Spleen (tissue), 11 donors: ENCODE measurements at regions not wholly inside any gene's neighbourhood (a gene's known extent, or its start where the extent isn't known, plus 50 kb on each side); places are given as distances from the start of the nearest gene placed in this dataset.

Experiments
- DNase-seq: peaks from one replicate; pipeline ENCODE4 v3.0.0-alpha.2; 2020
- H3K27ac ChIP-seq, 8 donors: fragments of 200-600 bp; sonication (generic) in 7 of 8; 1 replicate in 4 of 8; 2 replicates in 4 of 8; pipeline versions ENCODE4 v1.5.0 to v1.8.0; 2016 to 2021; ENCODE audit warnings: inconsistent platforms in 4 of 8, mild to moderate bottlenecking in 4 of 8, moderate library complexity in 1 of 8
- H3K27me3 ChIP-seq, 7 donors: fragments of 200-600 bp; sonication (generic) in 6 of 7; replicated peaks in 1 of 7; 1 replicate in 4 of 7; 2 replicates in 3 of 7; pipeline versions ENCODE4 v1.5.0 to v1.8.0; 2016 to 2021; ENCODE audit warnings: inconsistent platforms in 3 of 7, mild to moderate bottlenecking in 1 of 7
- H3K36me3 ChIP-seq, 6 donors: fragments of 200-600 bp; sonication (generic) in 5 of 6; 1 replicate in 4 of 6; 2 replicates in 2 of 6; pipeline versions ENCODE4 v1.5.0 to v1.8.0; 2016 to 2021; ENCODE audit warnings: inconsistent platforms in 2 of 6
- H3K4me1 ChIP-seq, 6 donors: fragments of 200-600 bp; sonication (generic) in 5 of 6; 1 replicate in 3 of 6; 2 replicates in 3 of 6; pipeline versions ENCODE4 v1.5.0 to v1.8.0; 2016 to 2021; ENCODE audit warnings: inconsistent platforms in 3 of 6
- H3K4me3 ChIP-seq, 8 donors: fragments of 200-600 bp; sonication (generic) in 7 of 8; 1 replicate in 4 of 8; 2 replicates in 4 of 8; pipeline versions ENCODE4 v1.5.0 to v1.8.0; 2016 to 2021; ENCODE audit warnings: inconsistent platforms in 4 of 8, mild to moderate bottlenecking in 4 of 8, moderate library complexity in 2 of 8
- H3K9me3 ChIP-seq, 8 donors: fragments of 200-600 bp; sonication (generic) in 7 of 8; 1 replicate in 4 of 8; 2 replicates in 4 of 8; pipeline versions ENCODE4 v1.5.0 to v1.8.0; 2016 to 2021; ENCODE audit warnings: inconsistent platforms in 4 of 8
- POLR2A ChIP-seq, 3 donors: fragments of 450-650 bp; IDR thresholded peaks; one replicate each; pipeline ENCODE4 v1.5.1; 2017; ENCODE audit warnings: antibody characterized with exemption in 3 of 3, mild to moderate bottlenecking in 1 of 3
- POLR2AphosphoS5 ChIP-seq, 3 donors: sonication (generic); formaldehyde crosslinking; IDR thresholded peaks; one replicate each; pipeline ENCODE4 v1.5.1; 2017; ENCODE audit warnings: antibody characterized with exemption in 3 of 3
- WGBS, 5 donors: extraction: QIAGEN DNeasy Blood & Tissue Kit in 3 of 5; methylation state at CpG; one replicate each; pipeline versions ENCODE4 v1.1.5 to v1.1.7; 2013 to 2018; 5-methylcytosine and 5-hydroxymethylcytosine counted together
- intact Hi-C: fragments of 100-400 bp; cut with DNase I; formaldehyde crosslinking; loops from one replicate; pipeline ENCODE4 v1.15.0; 2023; ENCODE audit warnings: low total_unique reads
- TF ChIP-seq, protein P1 (sequence below), 11 experiments: fragments of 200-600 bp in 7 of 11; fragments of 450-650 bp in 4 of 11; sonication (generic) in 4 of 11; IDR thresholded peaks in 8 of 11; conservative IDR thresholded peaks in 3 of 11; 1 replicate in 7 of 11; 2 replicates in 4 of 11; pipeline versions ENCODE4 v1.4.0 to v1.8.0; 2016 to 2021; ENCODE audit warnings: antibody characterized with exemption in 11 of 11, inconsistent platforms in 4 of 11, mild to moderate bottlenecking in 1 of 11
- donor health status: healthy with polysubstance abuse.
- donor health status: DM: no; HTN: no; CAD: no; lungs with moderate emphysema.
- donor health status: DM: no; HTN: no; CAD: no.
- donor health status: Bipolar disorder and iron deficiency.
- donor health status: healthy.
- donor health status: DM: no; HTN: no; CAD: no.
- donor health status: DM: yes; HTN: yes; CAD: no.

DNA sequence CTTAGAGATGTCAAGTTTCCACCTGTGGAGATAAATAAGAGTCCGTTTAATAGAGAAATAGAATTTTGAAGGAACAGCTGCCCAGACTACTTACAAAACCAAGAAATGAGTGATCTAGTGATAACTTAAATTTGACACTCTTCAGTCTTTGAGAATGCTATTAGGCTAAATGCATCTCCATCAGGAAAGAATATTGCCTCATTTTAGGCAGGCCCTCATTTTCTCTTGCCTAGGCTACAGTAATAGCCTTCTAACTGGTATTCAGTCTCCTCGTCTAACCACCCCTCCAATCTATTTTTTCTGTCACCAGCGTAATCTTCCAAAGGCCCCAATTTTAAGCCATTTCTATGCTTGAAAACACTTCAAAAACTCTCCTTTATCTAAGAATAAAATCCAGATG lies 537.8 kb upstream of the CA10 start:
- Histone ChIP-seq H3K9me3 (no peaks in the 10 kb centered on the region), H3K36me3 (no peaks in the 10 kb centered on the region), H3K27ac (no peak overlapping the region), H3K4me1 (no peaks in the 10 kb centered on the region), H3K27me3 (no peaks in the 10 kb centered on the region), H3K4me3 (no peak overlapping the region)
- WGBS, 5 donors: 85 to 90% (median 87%) methylated on average over 3 of the region's 3 CpGs
- no peak for DNase-seq
- TF ChIP-seq, protein P1, sequence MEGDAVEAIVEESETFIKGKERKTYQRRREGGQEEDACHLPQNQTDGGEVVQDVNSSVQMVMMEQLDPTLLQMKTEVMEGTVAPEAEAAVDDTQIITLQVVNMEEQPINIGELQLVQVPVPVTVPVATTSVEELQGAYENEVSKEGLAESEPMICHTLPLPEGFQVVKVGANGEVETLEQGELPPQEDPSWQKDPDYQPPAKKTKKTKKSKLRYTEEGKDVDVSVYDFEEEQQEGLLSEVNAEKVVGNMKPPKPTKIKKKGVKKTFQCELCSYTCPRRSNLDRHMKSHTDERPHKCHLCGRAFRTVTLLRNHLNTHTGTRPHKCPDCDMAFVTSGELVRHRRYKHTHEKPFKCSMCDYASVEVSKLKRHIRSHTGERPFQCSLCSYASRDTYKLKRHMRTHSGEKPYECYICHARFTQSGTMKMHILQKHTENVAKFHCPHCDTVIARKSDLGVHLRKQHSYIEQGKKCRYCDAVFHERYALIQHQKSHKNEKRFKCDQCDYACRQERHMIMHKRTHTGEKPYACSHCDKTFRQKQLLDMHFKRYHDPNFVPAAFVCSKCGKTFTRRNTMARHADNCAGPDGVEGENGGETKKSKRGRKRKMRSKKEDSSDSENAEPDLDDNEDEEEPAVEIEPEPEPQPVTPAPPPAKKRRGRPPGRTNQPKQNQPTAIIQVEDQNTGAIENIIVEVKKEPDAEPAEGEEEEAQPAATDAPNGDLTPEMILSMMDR (IDR thresholded peaks at IDR 0.05 in 8 of 11, conservative IDR thresholded peaks at IDR 0.05 in 3 of 11): no peak
- TF ChIP-seq POLR2AphosphoS5 (IDR thresholded peaks at IDR 0.05) (no peak), POLR2A (IDR thresholded peaks at IDR 0.05) (no peak)
- intact Hi-C loops: no loop called here

DNA sequence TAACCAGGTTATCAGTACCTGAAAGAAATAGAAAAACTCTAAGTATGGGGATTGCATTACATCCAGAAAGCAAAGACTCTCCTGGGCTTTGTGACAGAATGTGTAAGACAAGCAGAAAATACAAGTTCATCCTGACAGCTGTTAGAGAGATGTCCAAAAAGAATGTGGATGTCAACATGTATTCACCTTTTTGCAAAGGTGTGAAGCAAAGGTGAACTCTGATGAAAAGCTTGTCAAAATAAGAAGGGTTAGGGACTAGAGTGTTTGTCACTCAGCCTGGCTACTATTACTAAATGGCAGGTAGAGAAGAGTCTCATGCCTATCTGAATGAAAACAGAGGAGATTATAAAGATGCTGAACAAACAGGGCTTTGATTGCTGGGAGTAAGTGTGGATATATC lies 527.6 kb upstream of the CA10 start:
- TF ChIP-seq POLR2A (IDR thresholded peaks at IDR 0.05) (no peak), POLR2AphosphoS5 (IDR thresholded peaks at IDR 0.05) (no peak)
- TF ChIP-seq, protein P1 (IDR thresholded peaks at IDR 0.05 in 8 of 11, conservative IDR thresholded peaks at IDR 0.05 in 3 of 11): no peak
- Histone ChIP-seq H3K36me3 (no peaks in the 10 kb centered on the region), H3K4me3 (no peak overlapping the region), H3K9me3 (peaks cover 0 to 7% (median 0%) of the 10 kb centered on the region in 8 donors), H3K27ac (no peak overlapping the region), H3K4me1 (no peaks in the 10 kb centered on the region), H3K27me3 (no peaks in the 10 kb centered on the region)
- no peak for DNase-seq
- intact Hi-C loops: no loop called here

DNA sequence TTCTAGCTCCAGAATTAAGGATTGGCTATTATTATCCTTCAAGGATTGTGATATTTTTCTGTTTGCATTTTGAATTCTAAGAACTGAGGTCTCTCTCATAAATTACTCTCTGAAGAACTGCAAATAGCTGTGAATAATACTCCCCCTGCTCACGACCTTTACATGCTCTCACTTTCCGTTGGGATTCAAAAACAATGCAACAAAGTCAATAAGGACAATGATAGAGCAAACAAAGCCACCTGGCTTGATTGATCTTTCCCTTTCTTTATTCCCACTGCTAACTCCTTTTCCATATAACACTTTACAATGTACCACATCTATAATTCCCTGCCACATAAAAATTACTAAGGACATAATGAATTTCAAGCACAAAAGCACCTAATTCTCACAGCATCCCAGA lies 523.0 kb upstream of the CA10 start:
- no peaks in the 10 kb centered on the region for H3K36me3 ChIP-seq
- H3K4me1 ChIP-seq: no peaks in the 10 kb centered on the region
- no peaks in the 10 kb centered on the region for H3K27me3 ChIP-seq
- H3K4me3 ChIP-seq: no peak overlapping the region
- 2 to 11% (median 6%) methylated on average over 2 of the region's 2 CpGs for WGBS, 5 donors
- no peak for TF ChIP-seq POLR2A (IDR thresholded peaks at IDR 0.05)
- no peak for TF ChIP-seq POLR2AphosphoS5 (IDR thresholded peaks at IDR 0.05)
- TF ChIP-seq, protein P1 (IDR thresholded peaks at IDR 0.05 in 8 of 11, conservative IDR thresholded peaks at IDR 0.05 in 3 of 11): no peak
- no peak for DNase-seq
- intact Hi-C loops: no loop called here
- H3K9me3 ChIP-seq: peaks cover 0 to 45% (median 36%) of the 10 kb centered on the region in 8 donors
- H3K27ac ChIP-seq: no peak overlapping the region

DNA sequence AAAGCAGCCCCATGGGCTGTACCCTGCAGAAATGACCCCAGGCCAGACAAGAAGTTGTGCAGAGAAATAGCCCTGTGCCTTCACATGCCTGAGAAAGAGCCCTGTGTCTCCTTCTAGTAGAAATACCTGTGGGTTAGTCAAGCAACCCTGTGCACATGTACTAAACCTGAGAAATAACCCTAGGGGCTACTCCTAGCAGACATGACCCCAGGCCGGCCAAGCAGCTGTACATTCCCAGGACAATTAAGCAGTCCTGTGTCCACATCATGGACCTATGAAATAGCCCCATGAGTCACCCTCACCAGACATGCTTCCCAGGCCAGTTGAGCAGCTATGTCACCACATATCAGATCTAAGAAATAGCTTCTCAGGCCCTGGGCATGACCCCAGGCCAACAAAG lies 519.7 kb upstream of the CA10 start:
- Histone ChIP-seq H3K4me3 (no peak overlapping the region), H3K36me3 (no peaks in the 10 kb centered on the region), H3K27me3 (no peaks in the 10 kb centered on the region), H3K4me1 (no peaks in the 10 kb centered on the region), H3K9me3 (peaks cover 0 to 45% (median 36%) of the 10 kb centered on the region in 8 donors), H3K27ac (no peak overlapping the region)
- intact Hi-C loops: no loop called here
- TF ChIP-seq, protein P1 (IDR thresholded peaks at IDR 0.05 in 8 of 11, conservative IDR thresholded peaks at IDR 0.05 in 3 of 11): no peak
- TF ChIP-seq POLR2A (IDR thresholded peaks at IDR 0.05) (no peak), POLR2AphosphoS5 (IDR thresholded peaks at IDR 0.05) (no peak)
- DNase-seq: no peak
- 63 to 100% (median 87%) methylated on average over 1 of the region's 1 CpG for WGBS, 5 donors
